Stimulated activated CD8-positive, alpha-beta memory T cell treated with anti-CD3 and anti-CD28 coated beads, Interleukin-4, amount 100 ng/mL, for 4 hours (primary cell): ENCODE measurements at regions not wholly inside any gene's neighbourhood (a gene's known extent, or its start where the extent isn't known, plus 50 kb on each side); places are given as distances from the start of the nearest gene placed in this dataset.

Experiments used
- DNase-seq, 2 donors: peaks; one replicate each; pipeline ENCODE4 v3.0.0-alpha.2; 2020; ENCODE audit warnings: low read depth in 2 of 2, low spot score in 1 of 2

GRCh38 chr5:67383451-67383850 lies 186.9 kb upstream of the CD180 start:
- no peak for DNase-seq

GRCh38 chr5:67381236-67381880 lies 184.8 kb upstream of the CD180 start:
- no peak for DNase-seq

GRCh38 chr5:67380431-67380830 lies 183.8 kb upstream of the CD180 start:
- no peak for DNase-seq

GRCh38 chr5:67379753-67380152 lies 183.2 kb upstream of the CD180 start:
- DNase-seq = no peak

GRCh38 chr5:67378256-67378655 lies 181.7 kb upstream of the CD180 start:
- no peak for DNase-seq

GRCh38 chr5:67377631-67378030 lies 181.0 kb upstream of the CD180 start:
- DNase-seq = no peak

- DNase-seq = no peak
Observed at GRCh38 chr5:67375606-67376005, 179.0 kb upstream of the CD180 start.

- no peak for DNase-seq
Observed at GRCh38 chr5:67374378-67374777, 177.8 kb upstream of the CD180 start.

GRCh38 chr5:67373518-67373917 lies 176.9 kb upstream of the CD180 start:
- no peak for DNase-seq

GRCh38 chr5:67372887-67373286 lies 176.3 kb upstream of the CD180 start:
- DNase-seq = no peak

GRCh38 chr5:67371924-67372323 lies 175.3 kb upstream of the CD180 start:
- no peak for DNase-seq

- no peak for DNase-seq
Observed at GRCh38 chr5:67366691-67367395, 170.2 kb upstream of the CD180 start.

GRCh38 chr5:67366276-67366675 lies 169.7 kb upstream of the CD180 start:
- DNase-seq = no peak

GRCh38 chr5:67364381-67364970 lies 167.9 kb upstream of the CD180 start:
- DNase-seq = no peak

- no peak for DNase-seq
Observed at GRCh38 chr5:67363963-67364362, 167.4 kb upstream of the CD180 start.

GRCh38 chr5:67363180-67363709 lies 166.6 kb upstream of the CD180 start:
- DNase-seq = no peak

GRCh38 chr5:67361932-67362729 lies 165.5 kb upstream of the CD180 start:
- DNase-seq = no peak

GRCh38 chr5:67360047-67360446 lies 163.4 kb upstream of the CD180 start:
- no peak for DNase-seq

GRCh38 chr5:67358186-67358585 lies 161.6 kb upstream of the CD180 start:
- DNase-seq = no peak

- DNase-seq = no peak
Observed at GRCh38 chr5:67355120-67355713, 158.6 kb upstream of the CD180 start.
